SW 1271 (cell line): ENCODE measurements at regions not wholly inside any gene's neighbourhood (a gene's known extent, or its start where the extent isn't known, plus 50 kb on each side); places are given as distances from the start of the nearest gene placed in this dataset.

Source experiments
- DNase-seq, 2 experiments: peaks; one replicate each; lab custom pipeline; 2025; lab: John Stamatoyannopoulos, UW

DNA sequence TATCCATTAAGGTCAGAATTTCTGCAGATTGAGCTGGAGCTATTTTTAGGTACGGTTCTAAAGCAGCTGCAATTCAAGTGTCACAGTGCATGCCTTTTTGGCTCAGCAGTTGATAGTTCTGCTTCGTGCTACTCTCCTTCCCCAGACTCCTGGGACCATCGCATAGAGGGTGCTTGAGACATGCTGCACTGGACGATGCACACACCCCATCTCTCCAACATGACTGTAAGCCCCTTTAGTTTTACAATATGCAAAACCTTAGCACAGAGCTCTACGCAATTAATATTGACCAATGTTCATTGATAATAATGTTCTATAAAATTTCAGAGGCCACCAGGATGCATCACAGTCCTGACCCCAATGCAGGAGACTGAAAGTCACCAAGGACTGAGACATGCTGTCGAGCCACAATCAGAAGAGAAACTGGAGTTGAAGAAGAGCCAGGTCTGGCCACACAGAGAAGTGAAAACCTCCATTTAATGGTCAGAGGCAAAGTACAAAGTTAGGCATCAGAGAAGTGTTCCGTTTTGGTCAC, 120.9 kb upstream of the ZC3H12C start:
- DNase-seq, result no peak

DNA sequence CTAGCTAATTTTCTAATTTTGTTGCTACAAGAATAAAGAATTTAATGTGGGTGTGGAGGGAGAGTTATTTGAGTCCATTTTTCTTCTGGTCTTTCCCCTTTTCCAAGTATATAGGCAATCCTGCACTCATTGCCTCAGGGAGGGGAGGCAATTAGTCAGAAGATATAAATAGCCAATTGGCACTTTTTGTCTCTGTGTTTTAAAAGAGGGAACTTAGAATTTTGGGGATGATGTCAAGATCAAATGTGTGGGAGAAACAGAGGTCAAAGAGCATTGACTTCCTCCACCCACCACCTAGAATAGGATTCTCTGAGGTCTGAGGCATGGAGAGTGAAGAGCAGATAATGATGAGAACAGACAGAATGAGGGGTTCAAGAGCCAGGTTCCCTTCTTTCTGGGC, 120.3 kb upstream of the ZC3H12C start:
- DNase-seq, result no peak

- DNase-seq, result no peak
Measured at GRCh38 chr11:109973486-109973885, 119.7 kb upstream of the ZC3H12C start.

DNA sequence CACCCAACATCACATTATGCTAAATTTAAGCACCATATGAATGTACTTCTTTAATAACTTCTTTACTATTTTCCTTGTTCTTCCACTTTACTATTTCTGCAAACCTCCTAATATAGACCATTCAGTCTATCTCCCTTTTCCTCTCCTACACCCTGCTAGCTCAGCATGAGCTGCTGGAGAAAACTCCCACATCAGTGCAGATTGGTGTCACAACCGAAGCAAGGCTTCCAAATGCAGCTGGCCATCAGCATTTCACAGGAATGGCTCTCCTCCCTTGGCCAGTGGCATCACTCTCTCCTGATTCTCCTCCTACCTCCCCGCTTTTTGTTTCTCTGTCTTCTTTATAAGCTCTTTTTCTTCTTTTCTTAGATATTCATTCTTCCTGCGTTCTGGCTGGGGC, 118.7 kb upstream of the ZC3H12C start:
- DNase-seq, result no peak

DNA sequence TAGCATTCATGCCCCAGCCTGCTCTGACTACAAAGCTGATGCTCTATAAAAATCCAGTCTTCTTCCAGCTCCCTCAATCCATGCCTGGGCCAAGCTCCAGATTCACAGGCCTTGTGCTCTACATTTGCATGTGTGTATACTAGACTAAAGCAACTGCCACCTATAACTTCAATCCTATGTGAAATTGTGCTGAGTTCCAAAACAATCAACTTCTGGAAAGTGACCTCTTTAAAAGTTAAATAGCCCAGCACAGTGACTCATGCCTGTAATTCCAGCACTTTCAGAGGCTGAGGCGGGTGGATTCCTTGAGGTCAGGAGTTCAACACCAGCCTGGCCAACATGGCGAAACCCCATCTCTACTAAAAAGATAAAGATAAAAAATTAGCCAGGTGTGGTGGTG, 114.3 kb upstream of the ZC3H12C start:
- DNase-seq, result no peak

GRCh38 chr11:109981031-109981636, 112.1 kb upstream of the ZC3H12C start:
- DNase-seq, result no peak

GRCh38 chr11:109983358-109983757, 109.8 kb upstream of the ZC3H12C start:
- no peak for DNase-seq

- no peak for DNase-seq
Measured at GRCh38 chr11:109984634-109985289, 108.4 kb upstream of the ZC3H12C start.

DNA sequence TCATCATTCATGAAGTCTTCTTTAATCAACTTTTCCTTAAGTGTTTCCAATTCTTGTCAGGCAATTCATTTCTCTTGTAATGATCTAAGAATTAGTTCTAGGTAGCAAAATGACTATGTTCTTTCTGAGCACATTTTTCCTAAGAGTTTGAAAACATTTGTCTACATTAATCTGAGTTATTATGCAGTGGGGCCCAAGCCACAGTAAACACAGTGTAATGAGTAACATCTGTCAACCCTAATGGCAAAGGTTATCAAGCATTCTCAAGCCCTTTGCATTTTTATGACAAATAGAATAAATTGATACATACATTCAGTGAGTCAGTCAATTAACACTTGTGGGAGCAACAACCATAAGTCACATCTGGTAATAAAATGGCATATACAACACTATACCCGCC, 106.7 kb upstream of the ZC3H12C start:
- DNase-seq, result no peak

GRCh38 chr11:109991835-109992234, 101.4 kb upstream of the ZC3H12C start:
- DNase-seq, result no peak

- no peak for DNase-seq
Measured at GRCh38 chr11:109993786-109994185, 99.4 kb upstream of the ZC3H12C start.

DNA sequence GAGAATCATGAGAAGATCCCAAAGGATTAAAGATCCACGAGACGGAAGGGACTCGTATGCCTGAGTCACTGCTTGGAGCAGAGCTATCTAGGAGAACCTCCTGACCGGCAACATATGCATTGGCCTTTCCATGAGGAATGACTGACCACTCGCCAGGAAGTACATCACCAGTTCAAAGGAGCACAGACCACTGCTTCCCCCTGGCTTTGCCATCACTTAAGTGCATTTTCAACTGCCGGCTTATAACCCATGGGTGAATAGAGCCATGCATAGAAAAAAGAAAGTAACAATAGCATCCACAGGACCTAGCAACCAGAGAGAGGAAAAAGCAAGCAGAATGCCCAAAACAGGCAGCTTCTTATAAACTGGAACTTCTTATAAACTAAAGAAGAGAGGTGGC, 98.3 kb upstream of the ZC3H12C start:
- no peak for DNase-seq

GRCh38 chr11:109996060-109996459, 97.1 kb upstream of the ZC3H12C start:
- no peak for DNase-seq

- DNase-seq, result no peak
Measured at GRCh38 chr11:109998921-109999320, 94.3 kb upstream of the ZC3H12C start.

DNA sequence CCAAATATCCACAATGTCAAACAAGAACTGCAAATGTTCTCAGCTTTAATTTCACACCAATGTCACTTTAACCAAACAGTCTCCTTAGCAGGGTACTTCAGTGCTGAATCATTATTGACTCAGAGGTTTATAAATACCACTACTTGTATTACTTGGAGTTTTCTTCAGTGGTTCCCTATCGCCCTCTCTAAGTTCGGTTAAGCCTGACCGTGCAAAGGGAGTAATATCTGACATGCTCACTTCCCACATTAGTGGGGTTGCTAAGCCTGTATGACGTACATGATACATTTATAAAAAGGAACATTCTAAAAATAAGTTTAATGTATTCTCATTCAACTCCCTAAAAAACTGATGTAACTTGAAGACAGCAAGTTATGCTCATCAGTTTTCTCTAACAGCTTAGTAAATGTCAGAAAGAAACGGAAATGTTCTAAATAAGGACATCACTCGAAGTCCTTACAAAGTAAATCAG, 93.1 kb upstream of the ZC3H12C start:
- DNase-seq, result peak in 1 of 2 experiments; percentile 40

- DNase-seq, result no peak
Measured at GRCh38 chr11:110000850-110001249, 92.3 kb upstream of the ZC3H12C start.

GRCh38 chr11:110003426-110003825, 89.8 kb upstream of the ZC3H12C start:
- no peak for DNase-seq

DNA sequence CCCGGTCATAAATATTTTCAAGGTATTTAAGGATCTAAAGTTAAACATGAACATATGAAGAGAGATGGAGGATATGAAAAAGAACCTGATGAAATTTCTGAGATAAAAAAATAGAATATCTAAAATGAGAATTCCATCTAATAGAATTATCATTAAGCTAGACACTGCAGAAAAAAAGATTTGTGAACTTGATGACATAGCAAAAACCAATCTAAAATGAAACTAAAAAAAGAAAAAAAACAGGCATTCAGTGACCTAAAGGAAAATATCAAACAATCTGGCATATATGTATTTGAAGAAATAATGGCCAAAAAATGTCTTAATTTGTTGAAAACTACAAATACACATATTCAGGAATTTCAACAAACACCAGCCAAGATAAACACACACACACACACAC, 81.6 kb upstream of the ZC3H12C start:
- no peak for DNase-seq

DNA sequence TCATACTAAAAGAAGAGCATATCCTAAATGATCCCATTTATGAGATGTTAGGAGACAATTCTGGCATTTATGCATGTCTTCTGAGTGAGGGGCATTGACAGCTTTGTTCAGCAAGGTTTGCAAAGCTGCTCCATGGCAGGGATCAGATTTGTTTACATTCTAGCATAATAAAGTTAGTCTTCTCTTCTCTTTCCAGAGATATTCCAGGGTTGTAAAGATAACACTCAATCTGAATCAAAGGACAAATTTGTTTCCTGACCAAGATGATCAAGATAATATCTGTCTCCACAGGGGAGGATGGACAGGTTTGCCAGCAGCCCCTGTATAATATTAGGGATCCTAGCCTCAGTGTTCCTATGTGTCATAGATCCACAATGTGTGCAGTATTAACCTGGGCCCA, 77.5 kb upstream of the ZC3H12C start:
- DNase-seq, result no peak

DNA sequence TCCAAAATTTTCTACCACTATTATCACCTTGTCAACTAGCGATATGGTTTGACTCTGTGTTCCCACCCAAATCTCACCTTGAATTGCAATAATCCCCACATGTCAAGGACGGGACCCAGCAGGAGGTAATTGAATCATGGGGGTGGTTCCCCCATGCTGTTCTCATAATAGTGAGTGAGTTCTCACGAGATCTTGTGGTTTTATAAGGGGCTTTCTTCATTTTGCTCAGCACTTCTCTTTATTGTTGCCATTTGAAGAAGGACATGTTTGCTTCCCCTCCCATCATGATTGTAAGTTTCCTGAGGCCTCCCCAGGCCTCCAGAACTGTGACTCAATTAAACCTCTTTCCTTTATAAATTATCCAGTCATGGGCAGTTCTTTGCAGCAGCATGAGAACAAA, 73.5 kb upstream of the ZC3H12C start:
- no peak for DNase-seq

GRCh38 chr11:110022548-110022947, 70.6 kb upstream of the ZC3H12C start:
- no peak for DNase-seq

- DNase-seq, result no peak
Measured at GRCh38 chr11:110023711-110024110, 69.5 kb upstream of the ZC3H12C start.

DNA sequence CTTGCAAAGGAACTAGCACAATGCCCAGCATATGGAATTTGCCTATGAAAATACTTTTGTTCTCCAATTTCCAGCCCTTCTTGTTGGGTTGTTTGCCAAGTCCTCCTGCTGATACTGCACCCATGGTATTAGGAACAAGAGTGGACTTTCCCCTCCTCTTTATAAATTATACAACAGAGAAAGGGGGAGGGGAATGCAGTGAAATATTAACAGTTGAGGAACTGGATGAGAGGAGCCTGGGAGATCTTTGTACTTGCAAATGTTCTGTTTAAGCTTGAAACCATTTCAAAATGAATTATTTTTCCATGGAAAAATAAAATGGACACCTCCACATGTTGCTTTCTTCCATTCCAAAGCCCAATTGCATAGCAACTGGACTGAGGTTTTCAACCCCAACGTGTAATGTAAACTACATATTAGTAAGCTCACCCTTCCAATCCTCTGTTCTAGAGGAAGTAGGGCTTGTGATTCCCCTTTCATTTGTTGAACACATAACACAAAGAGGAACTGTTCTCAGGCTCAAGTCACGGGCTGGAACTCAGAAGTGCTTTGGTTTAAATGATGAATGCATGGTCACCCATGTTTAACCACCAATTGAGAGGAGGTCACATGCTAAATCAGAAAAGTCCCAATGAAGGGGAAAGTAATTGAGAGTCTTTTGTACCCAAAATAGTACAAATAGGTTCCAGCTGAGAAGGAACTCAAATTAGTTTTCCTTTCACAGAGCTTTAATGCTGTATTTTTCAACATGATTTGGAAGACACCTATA, 66.2 kb upstream of the ZC3H12C start:
- no peak for DNase-seq
